ENCODE measurements at regions not wholly inside any gene's neighbourhood (a gene's known extent, or its start where the extent isn't known, plus 50 kb on each side); places are given as distances from the start of the nearest gene placed in this dataset.
A peak's percentile ranks its signal among the peaks of the same experiment; 100 is the strongest.

DNA sequence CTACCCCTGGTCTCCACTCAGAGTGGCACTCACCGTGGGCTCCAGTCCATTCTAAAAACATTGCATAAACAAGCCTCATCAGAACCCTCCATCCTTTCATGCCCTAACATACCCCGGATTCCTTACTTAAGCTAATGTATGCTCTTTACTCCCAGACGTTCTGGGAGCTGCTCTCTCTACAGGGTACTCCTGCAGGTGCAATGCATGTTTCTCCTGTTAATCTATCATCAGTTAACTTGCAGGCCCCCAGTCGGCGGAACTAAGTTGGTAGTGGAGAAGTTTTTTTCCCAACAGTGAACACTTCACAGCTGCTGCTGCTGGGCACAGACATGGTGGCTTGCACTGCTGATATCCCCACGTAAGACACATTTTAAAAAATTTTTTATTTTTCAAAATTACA, 161.6 kb upstream of the FAT1 start:
- DNase-seq (ENCODE audit: low read depth in 2 of 3, low spot score in 2 of 3), result no peak

GRCh38 chr4:186886759-186887158, 163.1 kb upstream of the FAT1 start:
- no peak for DNase-seq (ENCODE audit: low read depth in 2 of 3, low spot score in 2 of 3)

DNA sequence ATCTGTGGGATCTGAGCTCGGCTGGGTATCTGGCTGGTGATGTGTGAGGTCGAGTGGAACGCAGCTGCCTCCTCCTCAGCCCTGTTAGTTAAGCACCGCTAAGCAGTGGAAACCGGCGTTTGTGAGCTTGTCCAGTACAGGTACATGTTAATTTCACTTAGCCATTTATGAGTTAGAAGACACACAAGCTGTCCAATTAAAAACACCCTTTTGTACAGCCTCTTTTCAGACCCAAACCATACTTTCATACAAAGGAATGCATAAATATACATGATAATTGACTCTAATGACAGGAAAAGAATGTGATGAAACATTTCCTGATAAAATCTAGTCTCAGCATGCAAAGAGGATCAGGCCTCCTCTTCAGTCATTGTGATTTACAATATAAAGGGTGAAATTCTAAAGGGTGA, 163.6 kb upstream of the FAT1 start:
- DNase-seq (ENCODE audit: low read depth in 2 of 3, low spot score in 2 of 3), result no peak

GRCh38 chr4:186887752-186888151, 164.1 kb upstream of the FAT1 start:
- no peak for DNase-seq (ENCODE audit: low read depth in 2 of 3, low spot score in 2 of 3)

GRCh38 chr4:186889876-186890643, 166.4 kb upstream of the FAT1 start:
- no peak for DNase-seq (ENCODE audit: low read depth in 2 of 3, low spot score in 2 of 3)

DNA sequence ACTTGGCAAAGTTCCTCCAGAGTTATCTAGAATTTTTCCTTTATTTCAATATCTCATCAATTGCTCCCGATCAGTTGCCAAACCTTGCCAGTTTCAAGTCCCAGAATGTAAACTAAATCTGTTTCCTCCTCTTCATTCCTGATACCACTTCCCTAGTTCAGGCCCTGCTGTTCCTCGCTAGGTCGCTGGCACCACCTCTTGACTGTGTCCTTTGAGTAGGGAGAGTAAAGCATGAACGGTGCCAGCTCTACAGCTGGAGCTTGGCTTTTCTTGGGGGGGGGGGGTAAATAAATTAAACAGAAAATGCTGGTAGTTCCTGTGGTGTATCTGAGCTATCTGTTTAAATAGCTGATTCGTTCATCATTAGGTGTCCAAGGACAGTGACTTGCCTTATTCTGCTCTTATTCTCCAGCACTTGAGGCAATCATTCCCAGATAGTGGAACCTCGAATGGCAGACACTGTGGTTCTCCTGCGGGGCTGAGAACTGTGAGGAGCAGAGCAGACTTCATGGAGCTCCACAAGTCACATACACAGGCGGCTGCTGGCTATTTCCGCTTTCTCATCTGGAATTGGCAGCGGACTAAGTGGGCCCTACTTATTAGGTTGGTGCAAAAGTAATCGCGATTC, 168.3 kb upstream of the FAT1 start:
- DNase-seq (ENCODE audit: low read depth in 2 of 3, low spot score in 2 of 3), result no peak

DNA sequence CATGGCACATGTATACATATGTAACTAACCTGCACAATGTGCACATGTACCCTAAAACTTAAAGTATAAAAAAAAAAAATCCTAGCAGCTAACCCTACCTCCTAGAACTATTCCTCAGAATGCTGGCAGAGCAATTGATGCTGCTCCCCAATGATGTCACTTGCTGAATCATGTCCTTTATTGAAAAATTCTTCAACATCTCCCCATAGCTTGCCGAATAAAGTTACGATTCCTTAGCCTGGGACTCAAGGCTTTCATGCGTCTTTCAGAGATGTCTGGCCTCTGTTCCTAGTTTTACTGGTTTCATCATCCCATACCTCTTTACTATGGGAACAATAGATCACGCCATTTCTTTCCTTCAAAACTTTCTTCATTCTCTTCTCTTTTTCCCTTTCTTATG, 174.7 kb upstream of the FAT1 start:
- no peak for DNase-seq (ENCODE audit: low read depth in 2 of 3, low spot score in 2 of 3)

GRCh38 chr4:186900232-186900900, 176.7 kb upstream of the FAT1 start:
- DNase-seq (ENCODE audit: low read depth in 2 of 3, low spot score in 2 of 3), result peak in 2 of 3 donors; percentile 18 to 49

DNA sequence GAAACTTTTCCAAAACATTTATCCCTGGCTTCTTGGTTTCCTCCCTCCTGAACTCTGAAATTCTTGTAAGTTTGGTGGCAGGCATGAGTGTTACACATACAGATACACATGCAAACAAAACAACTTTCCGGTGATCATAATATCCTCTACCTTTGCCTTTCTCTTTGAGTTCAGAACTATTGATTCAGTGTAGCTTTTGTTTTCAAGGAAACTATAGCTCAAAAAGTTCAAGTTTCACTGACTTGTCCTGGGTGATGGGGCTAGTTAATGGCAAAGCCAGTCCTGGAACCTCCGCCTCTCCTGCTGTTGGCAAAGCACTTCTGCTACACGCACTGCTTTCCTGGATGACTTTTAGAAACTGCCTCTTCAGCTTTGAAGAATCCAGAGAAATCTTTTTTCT, 177.3 kb upstream of the FAT1 start:
- DNase-seq (ENCODE audit: low read depth in 2 of 3, low spot score in 2 of 3), result no peak

GRCh38 chr4:186901850-186902249, 178.2 kb upstream of the FAT1 start:
- no peak for DNase-seq (ENCODE audit: low read depth in 2 of 3, low spot score in 2 of 3)

GRCh38 chr4:186902361-186902760, 178.7 kb upstream of the FAT1 start:
- no peak for DNase-seq (ENCODE audit: low read depth in 2 of 3, low spot score in 2 of 3)

GRCh38 chr4:186904101-186904500, 180.4 kb upstream of the FAT1 start:
- DNase-seq (ENCODE audit: low read depth in 2 of 3, low spot score in 2 of 3), result no peak

DNA sequence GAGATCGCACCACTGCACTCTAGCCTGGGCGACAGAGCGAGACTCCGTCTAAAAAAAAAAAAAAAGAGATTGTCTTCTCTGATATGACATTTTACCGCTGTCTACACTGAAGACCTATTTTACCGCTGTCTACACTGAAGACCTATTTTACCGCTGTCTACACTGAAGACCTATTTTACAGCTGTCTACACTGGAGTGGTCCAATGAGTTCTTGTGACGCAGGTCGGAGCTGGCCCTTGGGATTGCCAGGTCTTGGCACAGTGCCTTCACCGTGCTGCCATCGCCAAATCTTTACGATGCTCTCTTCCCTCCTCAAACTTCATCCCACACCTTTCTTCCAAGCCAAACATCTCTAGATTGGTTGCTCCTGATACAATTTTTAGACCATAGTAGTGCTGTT, 183.1 kb upstream of the FAT1 start:
- no peak for DNase-seq (ENCODE audit: low read depth in 2 of 3, low spot score in 2 of 3)

DNA sequence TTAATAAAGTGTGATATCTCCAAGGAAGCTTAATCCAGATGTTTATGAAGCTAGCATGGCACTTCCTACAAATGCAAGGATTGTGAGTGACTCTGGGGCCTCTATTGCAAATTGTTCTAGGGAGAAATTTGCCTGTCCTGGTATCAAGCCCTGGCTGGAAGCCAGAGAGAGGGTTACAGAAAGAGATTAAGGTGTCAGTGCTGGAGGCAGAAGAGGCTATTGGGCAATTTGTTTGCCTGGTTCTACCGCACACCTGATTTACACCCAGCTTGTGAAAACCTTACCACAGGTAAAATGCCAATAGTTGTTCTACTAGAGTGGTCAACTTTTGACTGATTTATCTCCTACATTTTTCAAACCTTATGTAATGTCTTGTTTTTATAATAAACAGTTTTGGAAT, 186.7 kb upstream of the FAT1 start:
- DNase-seq (ENCODE audit: low read depth in 2 of 3, low spot score in 2 of 3), result no peak

DNA sequence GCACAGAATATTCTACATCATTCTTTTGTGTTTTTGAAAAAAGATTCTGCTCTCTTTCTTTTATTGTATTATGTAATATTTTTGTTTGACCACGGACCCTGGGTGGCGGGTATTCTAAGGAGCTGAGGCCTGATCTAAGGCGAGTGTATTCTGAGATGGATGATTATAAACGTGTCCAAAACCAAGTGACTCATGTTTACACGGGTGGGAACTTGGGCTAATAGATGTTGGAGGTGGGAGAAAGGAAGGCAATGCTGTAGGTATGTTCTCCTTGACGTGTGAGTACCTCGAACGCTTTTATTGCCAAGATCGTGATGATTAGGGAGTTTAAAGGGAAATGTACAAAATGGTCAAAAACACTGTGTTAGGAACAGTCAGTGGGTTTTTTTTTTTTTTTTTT, 188.9 kb upstream of the FAT1 start:
- no peak for DNase-seq (ENCODE audit: low read depth in 2 of 3, low spot score in 2 of 3)

- DNase-seq (ENCODE audit: low read depth in 2 of 3, low spot score in 2 of 3), result no peak
Observed at GRCh38 chr4:186915816-186916215, 192.2 kb upstream of the FAT1 start.

- no peak for DNase-seq (ENCODE audit: low read depth in 2 of 3, low spot score in 2 of 3)
Observed at GRCh38 chr4:186917136-186917535, 193.5 kb upstream of the FAT1 start.

- no peak for DNase-seq (ENCODE audit: low read depth in 2 of 3, low spot score in 2 of 3)
Observed at GRCh38 chr4:186918466-186918865, 194.8 kb upstream of the FAT1 start.

DNA sequence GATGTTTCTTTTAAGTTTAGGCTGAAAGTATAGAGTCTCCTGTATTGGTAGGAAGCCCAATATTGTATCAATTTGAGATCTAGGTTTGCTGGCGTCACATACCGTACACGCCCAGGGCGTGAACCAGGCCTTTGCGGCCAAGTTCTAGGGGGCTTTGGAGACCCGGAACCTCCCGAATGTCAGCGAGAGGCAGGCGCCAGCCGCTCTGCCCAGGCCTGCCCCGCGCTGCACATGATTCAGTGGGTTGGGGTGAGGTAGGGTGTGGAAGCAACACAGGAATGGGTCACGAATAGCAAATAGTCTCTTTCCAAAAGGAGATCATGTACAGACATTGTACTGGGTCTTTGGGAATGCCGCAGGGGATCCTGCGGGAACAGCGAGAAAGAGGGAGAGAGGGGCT, 195.7 kb upstream of the FAT1 start:
- DNase-seq (ENCODE audit: low read depth in 2 of 3, low spot score in 2 of 3), result no peak

- DNase-seq (ENCODE audit: low read depth in 2 of 3, low spot score in 2 of 3), result no peak
Observed at GRCh38 chr4:186920483-186920882, 196.8 kb upstream of the FAT1 start.

GRCh38 chr4:186920992-186921391, 197.3 kb upstream of the FAT1 start:
- DNase-seq (ENCODE audit: low read depth in 2 of 3, low spot score in 2 of 3), result no peak

- no peak for DNase-seq (ENCODE audit: low read depth in 2 of 3, low spot score in 2 of 3)
Observed at GRCh38 chr4:186924723-186925122, 201.1 kb upstream of the FAT1 start.

All from hematopoietic multipotent progenitor cell (in vitro differentiated cells).